HepG2 (cell line): ENCODE measurements at regions not wholly inside any gene's neighbourhood (a gene's known extent, or its start where the extent isn't known, plus 50 kb on each side); places are given as distances from the start of the nearest gene placed in this dataset.

Experiments
- ATAC-seq: fragments of 200-7000 bp; cut with Tn5 transposase; 3 replicates; pipeline ENCODE4 v1.9.1; 2020; ENCODE audit warnings: mild to moderate bottlenecking, moderate library complexity
- BruUV-seq: library from RNA; stranded (reverse); fragments of 400-500 nt; replicated peaks from 2 replicates; lab custom pipeline; 2021; lab: Mats Ljungman, UMichigan
- CTCF ChIA-PET: fragments of 300-600 bp; formaldehyde crosslinking; extraction: SDS; loops from one replicate; lab custom pipeline; 2021; ENCODE audit warnings: low total read pairs, inconsistent platforms, low intra/inter-chr PET ratio; lab: Yijun Ruan, JAX
- POLR2A ChIA-PET: fragments of 350-600 bp; sonication (Branson Sonifier 250); formaldehyde crosslinking; loops from one replicate; lab custom pipeline; 2020; ENCODE audit warnings: antibody characterized with exemption, inconsistent platforms; lab: Yijun Ruan, JAX
- DNase-seq: peaks from one replicate; pipeline ENCODE4 v3.0.0-alpha.2; 2015; ENCODE audit warnings: low spot score
- FAIRE-seq: peaks from 3 replicates; lab custom pipeline; 2011; peaks lifted over from hg19 to GRCh38; lab: Jason Lieb, UNC
- H2AFZ ChIP-seq: one replicate; pipeline ENCODE4 v1.6.1; 2011; ENCODE audit warnings: low read length, inconsistent platforms
- H3K27ac ChIP-seq: fragments of 300-600 bp; 3 replicates; pipeline ENCODE4 v1.8.0; 2011; ENCODE audit warnings: mixed run types, mild to moderate bottlenecking, mixed read lengths, low read length, inconsistent platforms; ENCODE audit not compliant: insufficient read depth; ENCODE audit errors: extremely low read length
- H3K27me3 ChIP-seq, 2 experiments: fragments of 200-600 bp in 1 of 2; 2 replicates in 1 of 2; 3 replicates in 1 of 2; pipeline versions ENCODE4 v1.6.0 to v1.8.0; 2011; ENCODE audit warnings: low read length in 2 of 2, mild to moderate bottlenecking in 2 of 2, moderate library complexity in 2 of 2, inconsistent platforms in 1 of 2; ENCODE audit not compliant: insufficient read depth in 2 of 2, control insufficient read depth in 1 of 2
- H3K36me3 ChIP-seq, 2 experiments: fragments of 200-600 bp in 1 of 2; replicated peaks in 1 of 2; 2 replicates in 1 of 2; 3 replicates in 1 of 2; pipeline versions ENCODE4 v1.5.1 to v1.8.0; 2011; ENCODE audit warnings: low read length in 2 of 2, inconsistent platforms in 1 of 2; ENCODE audit not compliant: insufficient read depth in 2 of 2, control insufficient read depth in 1 of 2
- H3K4me1 ChIP-seq: 2 replicates; pipeline ENCODE4 v1.5.1; 2012; ENCODE audit warnings: low read length, inconsistent platforms; ENCODE audit not compliant: insufficient read depth
- H3K4me2 ChIP-seq: 2 replicates; pipeline ENCODE4 v1.6.0; 2011; ENCODE audit warnings: low read depth, low read length, inconsistent platforms
- H3K4me3 ChIP-seq, 3 experiments: fragments of 200-600 bp in 1 of 3; sonication (generic), shearing (Covaris generic) in 1 of 3; replicated peaks in 1 of 3; 2 replicates each; pipeline ENCODE4 v1.5.1; 2011 to 2016; ENCODE audit warnings: low read length in 3 of 3, inconsistent platforms in 2 of 3, low read depth in 2 of 3, mild to moderate bottlenecking in 2 of 3, control low read depth in 1 of 3, mixed read lengths in 1 of 3; ENCODE audit not compliant: insufficient read depth in 1 of 3
- H3K79me2 ChIP-seq: one replicate; pipeline ENCODE4 v1.6.1; 2011; ENCODE audit warnings: low read length, inconsistent platforms; ENCODE audit not compliant: insufficient read depth
- H3K9ac ChIP-seq: 2 replicates; pipeline ENCODE4 v1.6.0; 2011; ENCODE audit warnings: mild to moderate bottlenecking, low read depth, low read length, inconsistent platforms; ENCODE audit not compliant: insufficient read depth
- H3K9me3 ChIP-seq: 2 replicates; pipeline ENCODE4 v1.5.1; 2012; ENCODE audit warnings: mild to moderate bottlenecking, low read length
- H4K20me1 ChIP-seq: 2 replicates; pipeline ENCODE4 v1.6.0; 2011; ENCODE audit warnings: inconsistent platforms, mild to moderate bottlenecking, low read length, moderate library complexity; ENCODE audit not compliant: insufficient read depth
- ESRRA ChIP-seq: sonication (generic); formaldehyde crosslinking; IDR thresholded peaks from 2 replicates; pipeline ENCODE4 v1.5.1; 2020; ENCODE audit warnings: mild to moderate bottlenecking, low read depth, missing genetic modification reagents
- KLF6 ChIP-seq: IDR thresholded peaks from 2 replicates; pipeline ENCODE4 v1.8.0; 2016; ENCODE audit warnings: missing biosample characterization, missing genetic modification reagents
- SMAD3 ChIP-seq: sonication (generic); formaldehyde crosslinking; IDR thresholded peaks from 2 replicates; pipeline ENCODE4 v1.4.0; 2020; ENCODE audit warnings: missing genetic modification reagents
- ZFY ChIP-seq: sonication (generic); formaldehyde crosslinking; IDR thresholded peaks from 2 replicates; pipeline ENCODE4 v1.4.0; 2020; ENCODE audit warnings: missing genetic modification reagents
- ZNF501 ChIP-seq: sonication (generic); formaldehyde crosslinking; IDR thresholded peaks from 2 replicates; pipeline ENCODE4 v1.5.1; 2020; ENCODE audit warnings: mild to moderate bottlenecking, moderate library complexity, missing genetic modification reagents
- ZNF616 ChIP-seq: sonication (generic); formaldehyde crosslinking; IDR thresholded peaks from 2 replicates; pipeline ENCODE4 v1.5.0; 2020; ENCODE audit warnings: low read depth, mild to moderate bottlenecking, missing genetic modification reagents
- WGBS: methylation state at CpG from one replicate; pipeline ENCODE4 v1.1.6; 2017; ENCODE audit warnings: low lambda C conversion rate; 5-methylcytosine and 5-hydroxymethylcytosine counted together
- in situ Hi-C: cut with HindIII; loops from 2 replicates; pipeline ENCODE4 v1.10.0; 2017; ENCODE audit warnings: low pct_unique_long_range_greater_than_20kb; ENCODE audit not compliant: extremely low pct_ligation_motif_present
- intact Hi-C: fragments of 100-400 bp; cut with micrococcal nuclease; formaldehyde crosslinking; loops from one replicate; pipeline ENCODE4 v1.10.0; 2022; ENCODE audit not compliant: unreplicated experiment
- TF ChIP-seq, protein P1 (sequence below): sonication (generic); formaldehyde crosslinking; IDR thresholded peaks from 2 replicates; pipeline ENCODE4 v1.8.0; 2022; ENCODE audit warnings: mild to moderate bottlenecking, missing genetic modification reagents, moderate library complexity
- TF ChIP-seq, protein P2 (sequence below): sonication (generic); formaldehyde crosslinking; IDR thresholded peaks from 2 replicates; pipeline ENCODE4 v1.5.1; 2020; ENCODE audit warnings: mild to moderate bottlenecking, missing genetic modification reagents, moderate library complexity

DNA sequence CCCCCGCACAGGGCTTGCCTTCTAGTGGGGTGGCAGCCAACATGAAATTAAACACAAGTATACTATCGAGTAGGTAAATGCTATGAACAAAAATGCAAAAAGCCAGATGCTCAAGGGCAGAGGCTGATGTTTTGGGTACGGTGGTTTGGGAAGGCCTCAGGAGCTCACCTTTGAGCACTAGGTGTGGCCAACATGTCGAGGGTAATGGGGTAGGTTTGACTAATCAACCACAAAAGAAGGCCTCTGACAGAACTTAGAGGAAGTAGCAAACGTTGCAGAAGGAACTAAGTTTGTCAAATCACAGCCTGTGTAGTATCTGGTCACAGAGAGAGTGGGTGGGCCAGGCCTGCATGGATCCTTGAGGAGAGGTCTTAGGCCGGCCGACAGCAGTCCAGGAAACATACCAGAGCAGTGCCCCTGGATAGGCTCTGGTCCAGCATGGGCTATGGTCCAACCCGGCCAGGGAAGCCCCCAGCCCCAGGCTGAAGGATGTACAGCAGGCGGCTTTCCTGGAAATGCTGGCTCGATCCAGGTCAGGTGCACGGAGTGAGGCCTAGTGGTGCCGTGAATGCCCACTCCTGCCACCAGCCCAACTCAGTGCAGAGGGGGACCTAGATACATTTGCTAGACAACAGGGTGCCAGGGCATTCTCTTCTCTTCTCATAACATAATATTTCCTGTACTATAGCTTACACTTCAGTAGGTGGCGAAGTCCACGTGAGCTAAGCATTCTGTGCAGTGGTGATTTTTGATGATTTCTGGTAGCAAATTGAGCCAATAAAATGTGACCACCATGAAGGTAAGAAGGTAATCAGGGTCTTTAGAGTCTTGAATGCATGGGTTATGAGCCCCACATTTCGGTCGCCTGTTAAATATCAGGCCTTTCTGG, 56.3 kb upstream of the CD93 start:
- in situ Hi-C loops: no loop called here
- Histone ChIP-seq H3K27me3 (0 out of 5 replicates have a peak, but pooled peaks cover 2 to 10% of the 10 kb centered on the region in 2 experiments), H3K4me1 (peaks cover 22% of the 10 kb centered on the region), H3K4me3 (no peak overlapping the region), H3K9ac (no peak overlapping the region), H3K9me3 (no peaks in the 10 kb centered on the region), H3K79me2 (no peaks in the 10 kb centered on the region), H4K20me1 (no peaks in the 10 kb centered on the region), H3K27ac (no peak overlapping the region), H3K4me2 (no peak overlapping the region), H3K36me3 (no peaks in the 10 kb centered on the region), H2AFZ (no peak overlapping the region)
- TF ChIP-seq SMAD3 (CRISPR knock-in tag): no peak
- TF ChIP-seq KLF6 (CRISPR knock-in tag): no peak
- no peak for TF ChIP-seq ZNF616 (CRISPR knock-in tag)
- peak; percentile 26; the same call in 1 of the 2 replicates for TF ChIP-seq ZFY (CRISPR knock-in tag)
- TF ChIP-seq, protein P1, sequence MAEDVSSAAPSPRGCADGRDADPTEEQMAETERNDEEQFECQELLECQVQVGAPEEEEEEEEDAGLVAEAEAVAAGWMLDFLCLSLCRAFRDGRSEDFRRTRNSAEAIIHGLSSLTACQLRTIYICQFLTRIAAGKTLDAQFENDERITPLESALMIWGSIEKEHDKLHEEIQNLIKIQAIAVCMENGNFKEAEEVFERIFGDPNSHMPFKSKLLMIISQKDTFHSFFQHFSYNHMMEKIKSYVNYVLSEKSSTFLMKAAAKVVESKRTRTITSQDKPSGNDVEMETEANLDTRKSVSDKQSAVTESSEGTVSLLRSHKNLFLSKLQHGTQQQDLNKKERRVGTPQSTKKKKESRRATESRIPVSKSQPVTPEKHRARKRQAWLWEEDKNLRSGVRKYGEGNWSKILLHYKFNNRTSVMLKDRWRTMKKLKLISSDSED (CRISPR knock-in tag): no peak
- TF ChIP-seq ZNF501 (CRISPR knock-in tag): no peak
- TF ChIP-seq, protein P2, sequence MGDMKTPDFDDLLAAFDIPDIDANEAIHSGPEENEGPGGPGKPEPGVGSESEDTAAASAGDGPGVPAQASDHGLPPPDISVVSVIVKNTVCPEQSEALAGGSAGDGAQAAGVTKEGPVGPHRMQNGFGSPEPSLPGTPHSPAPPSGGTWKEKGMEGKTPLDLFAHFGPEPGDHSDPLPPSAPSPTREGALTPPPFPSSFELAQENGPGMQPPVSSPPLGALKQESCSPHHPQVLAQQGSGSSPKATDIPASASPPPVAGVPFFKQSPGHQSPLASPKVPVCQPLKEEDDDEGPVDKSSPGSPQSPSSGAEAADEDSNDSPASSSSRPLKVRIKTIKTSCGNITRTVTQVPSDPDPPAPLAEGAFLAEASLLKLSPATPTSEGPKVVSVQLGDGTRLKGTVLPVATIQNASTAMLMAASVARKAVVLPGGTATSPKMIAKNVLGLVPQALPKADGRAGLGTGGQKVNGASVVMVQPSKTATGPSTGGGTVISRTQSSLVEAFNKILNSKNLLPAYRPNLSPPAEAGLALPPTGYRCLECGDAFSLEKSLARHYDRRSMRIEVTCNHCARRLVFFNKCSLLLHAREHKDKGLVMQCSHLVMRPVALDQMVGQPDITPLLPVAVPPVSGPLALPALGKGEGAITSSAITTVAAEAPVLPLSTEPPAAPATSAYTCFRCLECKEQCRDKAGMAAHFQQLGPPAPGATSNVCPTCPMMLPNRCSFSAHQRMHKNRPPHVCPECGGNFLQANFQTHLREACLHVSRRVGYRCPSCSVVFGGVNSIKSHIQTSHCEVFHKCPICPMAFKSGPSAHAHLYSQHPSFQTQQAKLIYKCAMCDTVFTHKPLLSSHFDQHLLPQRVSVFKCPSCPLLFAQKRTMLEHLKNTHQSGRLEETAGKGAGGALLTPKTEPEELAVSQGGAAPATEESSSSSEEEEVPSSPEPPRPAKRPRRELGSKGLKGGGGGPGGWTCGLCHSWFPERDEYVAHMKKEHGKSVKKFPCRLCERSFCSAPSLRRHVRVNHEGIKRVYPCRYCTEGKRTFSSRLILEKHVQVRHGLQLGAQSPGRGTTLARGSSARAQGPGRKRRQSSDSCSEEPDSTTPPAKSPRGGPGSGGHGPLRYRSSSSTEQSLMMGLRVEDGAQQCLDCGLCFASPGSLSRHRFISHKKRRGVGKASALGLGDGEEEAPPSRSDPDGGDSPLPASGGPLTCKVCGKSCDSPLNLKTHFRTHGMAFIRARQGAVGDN (CRISPR knock-in tag): peak; percentile 33
- TF ChIP-seq ESRRA (CRISPR knock-in tag): peak; percentile 1; the same call in 1 of the 2 replicates
- WGBS: 55% methylated on average over 16 of the region's 16 CpGs
- intact Hi-C loops: no loop called here
- ATAC-seq: no peak
- ChIA-PET POLR2A (interaction anchor here (1.2 to 1.8 kb wide), 2 partner anchors 10 to 14 kb away, joined by 3 to 5 read pairs; no protein-coding TSS in a partner anchor), CTCF (no interaction called here)
- BruUV-seq: no TSS peak
- DNase-seq: no peak
- no peak for FAIRE-seq
